SJCRH30 (cell line): ENCODE measurements at regions not wholly inside any gene's neighbourhood (a gene's known extent, or its start where the extent isn't known, plus 50 kb on each side); places are given as distances from the start of the nearest gene placed in this dataset.
"Not testable (repeated sequence)": the region's sequence is repeated elsewhere in the genome, so short reads cannot be mapped to it uniquely, and the experiment has no call there.

Experiments used
- DNase-seq, 2 experiments: peaks; one replicate each; pipeline ENCODE4 v3.0.0-alpha.2; 2015 to 2020
- H3K27ac ChIP-seq: fragments of 250-450 bp; sonication (Bioruptor Pico); 2 replicates; pipeline ENCODE4 v1.5.1; 2020; ENCODE audit warnings: mild to moderate bottlenecking, moderate library complexity
- H3K27me3 ChIP-seq: fragments of 250-450 bp; sonication (Bioruptor Pico); 2 replicates; pipeline ENCODE4 v1.5.1; 2020; ENCODE audit warnings: mild to moderate bottlenecking, moderate library complexity
- H3K36me3 ChIP-seq: fragments of 250-450 bp; sonication (Bioruptor Pico); 2 replicates; pipeline ENCODE4 v1.5.1; 2020; ENCODE audit warnings: mild to moderate bottlenecking, moderate library complexity
- H3K4me1 ChIP-seq: fragments of 250-450 bp; sonication (Bioruptor Pico); 2 replicates; pipeline ENCODE4 v1.5.1; 2020; ENCODE audit warnings: mild to moderate bottlenecking, moderate library complexity
- H3K4me3 ChIP-seq: fragments of 250-450 bp; sonication (Bioruptor Pico); 2 replicates; pipeline ENCODE4 v1.5.1; 2020; ENCODE audit warnings: mild to moderate bottlenecking, moderate library complexity
- H3K9me3 ChIP-seq: fragments of 250-450 bp; sonication (Bioruptor Pico); replicated peaks from 2 replicates; pipeline ENCODE4 v1.5.1; 2020; ENCODE audit warnings: mild to moderate bottlenecking, moderate library complexity

GRCh38 chr1:105631153-105631744, 1425.2 kb upstream of the PRMT6 start:
- H3K27ac ChIP-seq, H3K27me3 ChIP-seq, H3K4me3 ChIP-seq, H3K9me3 ChIP-seq, H3K36me3 ChIP-seq, H3K4me1 ChIP-seq, DNase-seq: not testable (repeated sequence)

GRCh38 chr1:105632342-105633196, 1423.9 kb upstream of the PRMT6 start:
- Histone ChIP-seq H3K4me3 (no peak overlapping the region), H3K4me1 (no peaks in the 10 kb centered on the region), H3K9me3 (no peaks in the 10 kb centered on the region), H3K27me3 (no peaks in the 10 kb centered on the region), H3K36me3 (no peaks in the 10 kb centered on the region), H3K27ac (no peak overlapping the region)
- peak in 1 of 2 experiments; percentile 1 for DNase-seq

GRCh38 chr1:105636052-105636451, 1420.4 kb upstream of the PRMT6 start:
- DNase-seq: no peak
- H3K27ac ChIP-seq: no peak overlapping the region
- H3K9me3 ChIP-seq: no peaks in the 10 kb centered on the region
- no peaks in the 10 kb centered on the region for H3K4me1 ChIP-seq
- H3K27me3 ChIP-seq: no peaks in the 10 kb centered on the region
- no peak overlapping the region for H3K4me3 ChIP-seq
- H3K36me3 ChIP-seq: no peaks in the 10 kb centered on the region

GRCh38 chr1:105641407-105641806, 1415.1 kb upstream of the PRMT6 start:
- Histone ChIP-seq H3K4me1 (no peaks in the 10 kb centered on the region), H3K9me3 (no peaks in the 10 kb centered on the region), H3K4me3 (no peak overlapping the region), H3K27me3 (no peaks in the 10 kb centered on the region), H3K36me3 (no peaks in the 10 kb centered on the region), H3K27ac (no peak overlapping the region)
- no peak for DNase-seq

- Histone ChIP-seq H3K9me3 (no peaks in the 10 kb centered on the region), H3K4me1 (no peaks in the 10 kb centered on the region)
- DNase-seq: no peak
Measured at GRCh38 chr1:105652109-105652508, 1404.4 kb upstream of the PRMT6 start.

GRCh38 chr1:105655032-105655431, 1401.4 kb upstream of the PRMT6 start:
- Histone ChIP-seq H3K27me3 (no peaks in the 10 kb centered on the region; the same call in 1 of the 2 replicates), H3K4me1 (no peaks in the 10 kb centered on the region), H3K9me3 (no peaks in the 10 kb centered on the region), H3K36me3 (no peaks in the 10 kb centered on the region), H3K4me3 (no peak overlapping the region), H3K27ac (no peak overlapping the region)
- DNase-seq: no peak

More at GRCh38 chr1:105652109-105652508, 1404.4 kb upstream of the PRMT6 start:
- Histone ChIP-seq H3K27ac (no peak overlapping the region), H3K4me3 (no peak overlapping the region), H3K36me3 (no peaks in the 10 kb centered on the region), H3K27me3 (no peaks in the 10 kb centered on the region; the same call in 1 of the 2 replicates)

GRCh38 chr1:105664495-105664894, 1392.0 kb upstream of the PRMT6 start:
- Histone ChIP-seq H3K9me3 (no peaks in the 10 kb centered on the region), H3K36me3 (no peaks in the 10 kb centered on the region), H3K27me3 (no peaks in the 10 kb centered on the region), H3K4me1 (no peaks in the 10 kb centered on the region), H3K4me3 (no peak overlapping the region), H3K27ac (no peak overlapping the region)
- DNase-seq: no peak

GRCh38 chr1:105678334-105678733, 1378.1 kb upstream of the PRMT6 start:
- no peak overlapping the region for H3K27ac ChIP-seq
- H3K4me3 ChIP-seq: no peak overlapping the region
- H3K4me1 ChIP-seq: no peaks in the 10 kb centered on the region
- no peak for DNase-seq
- H3K9me3 ChIP-seq: no peaks in the 10 kb centered on the region
- H3K36me3 ChIP-seq: no peaks in the 10 kb centered on the region
- no peaks in the 10 kb centered on the region for H3K27me3 ChIP-seq

- no peak overlapping the region for H3K4me3 ChIP-seq
- H3K27me3 ChIP-seq: no peaks in the 10 kb centered on the region
- H3K36me3 ChIP-seq: no peaks in the 10 kb centered on the region
- H3K9me3 ChIP-seq: no peaks in the 10 kb centered on the region
- no peak overlapping the region for H3K27ac ChIP-seq
- no peak for DNase-seq
- H3K4me1 ChIP-seq: no peaks in the 10 kb centered on the region
Measured at GRCh38 chr1:105684714-105685113, 1371.8 kb upstream of the PRMT6 start.

GRCh38 chr1:105686026-105686425, 1370.4 kb upstream of the PRMT6 start:
- no peaks in the 10 kb centered on the region for H3K9me3 ChIP-seq
- H3K27me3 ChIP-seq: no peaks in the 10 kb centered on the region
- no peaks in the 10 kb centered on the region for H3K36me3 ChIP-seq
- no peak for DNase-seq
- H3K4me3 ChIP-seq: no peak overlapping the region
- H3K4me1 ChIP-seq: no peaks in the 10 kb centered on the region
- no peak overlapping the region for H3K27ac ChIP-seq

- Histone ChIP-seq H3K27me3 (no peaks in the 10 kb centered on the region), H3K9me3 (no peaks in the 10 kb centered on the region), H3K4me3 (no peak overlapping the region), H3K27ac (no peak overlapping the region), H3K36me3 (no peaks in the 10 kb centered on the region), H3K4me1 (no peaks in the 10 kb centered on the region)
- peak in 1 of 2 experiments; percentile 1 for DNase-seq
Measured at GRCh38 chr1:105686874-105687690, 1369.4 kb upstream of the PRMT6 start.

- Histone ChIP-seq H3K9me3 (no peaks in the 10 kb centered on the region), H3K27ac (no peak overlapping the region), H3K4me3 (no peak overlapping the region), H3K27me3 (0 out of 2 replicates have a peak, but pooled peaks cover 3% of the 10 kb centered on the region), H3K4me1 (no peaks in the 10 kb centered on the region), H3K36me3 (no peaks in the 10 kb centered on the region)
- DNase-seq: no peak
Measured at GRCh38 chr1:105700723-105701122, 1355.8 kb upstream of the PRMT6 start.

- Histone ChIP-seq H3K36me3 (no peaks in the 10 kb centered on the region), H3K27me3 (no peaks in the 10 kb centered on the region), H3K9me3 (no peaks in the 10 kb centered on the region), H3K27ac (no peak overlapping the region), H3K4me3 (no peak overlapping the region), H3K4me1 (no peaks in the 10 kb centered on the region)
- no peak for DNase-seq
Measured at GRCh38 chr1:105724286-105724685, 1332.2 kb upstream of the PRMT6 start.

GRCh38 chr1:105730701-105731100, 1325.8 kb upstream of the PRMT6 start:
- Histone ChIP-seq H3K27ac (no peak overlapping the region), H3K27me3 (no peaks in the 10 kb centered on the region), H3K9me3 (no peaks in the 10 kb centered on the region), H3K36me3 (no peaks in the 10 kb centered on the region), H3K4me3 (no peak overlapping the region), H3K4me1 (no peaks in the 10 kb centered on the region)
- DNase-seq: no peak

GRCh38 chr1:105736349-105736748, 1320.1 kb upstream of the PRMT6 start:
- no peaks in the 10 kb centered on the region for H3K4me1 ChIP-seq

More at GRCh38 chr1:105736349-105736748, 1320.1 kb upstream of the PRMT6 start:
- Histone ChIP-seq H3K9me3 (no peaks in the 10 kb centered on the region), H3K27ac (no peak overlapping the region), H3K4me3 (no peak overlapping the region), H3K27me3 (no peaks in the 10 kb centered on the region), H3K36me3 (no peaks in the 10 kb centered on the region)
- no peak for DNase-seq
